GM18858 (cell line): ENCODE measurements at regions not wholly inside any gene's neighbourhood (a gene's known extent, or its start where the extent isn't known, plus 50 kb on each side); places are given as distances from the start of the nearest gene placed in this dataset.

Experiments used
- ATAC-seq: cut with Tn5 transposase; IDR thresholded peaks from one replicate; pipeline ENCODE4 v1.9.1; 2021; ENCODE audit not compliant: unreplicated experiment

GRCh38 chr1:87673309-87673708, 344.6 kb downstream of the LMO4 start:
- no peak for ATAC-seq

DNA sequence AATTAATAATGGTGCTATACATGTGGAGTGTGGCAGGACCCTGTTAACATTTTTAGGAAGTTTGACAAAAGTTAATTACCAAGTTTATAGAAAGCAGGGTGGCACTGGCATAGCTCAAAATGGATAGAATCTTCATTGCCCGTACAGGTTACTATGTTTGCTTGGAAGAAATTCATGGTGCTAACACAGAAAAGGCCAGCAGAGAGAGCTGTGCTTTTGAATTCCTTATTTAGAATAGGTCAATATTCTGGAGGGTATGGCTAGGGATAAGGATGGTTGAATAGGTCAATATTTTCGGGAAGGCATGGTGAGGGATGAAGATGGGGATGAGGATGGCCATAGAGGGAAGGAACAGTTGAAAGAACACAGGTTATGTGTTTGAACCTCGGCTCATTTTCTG, 345.1 kb downstream of the LMO4 start:
- no peak for ATAC-seq

DNA sequence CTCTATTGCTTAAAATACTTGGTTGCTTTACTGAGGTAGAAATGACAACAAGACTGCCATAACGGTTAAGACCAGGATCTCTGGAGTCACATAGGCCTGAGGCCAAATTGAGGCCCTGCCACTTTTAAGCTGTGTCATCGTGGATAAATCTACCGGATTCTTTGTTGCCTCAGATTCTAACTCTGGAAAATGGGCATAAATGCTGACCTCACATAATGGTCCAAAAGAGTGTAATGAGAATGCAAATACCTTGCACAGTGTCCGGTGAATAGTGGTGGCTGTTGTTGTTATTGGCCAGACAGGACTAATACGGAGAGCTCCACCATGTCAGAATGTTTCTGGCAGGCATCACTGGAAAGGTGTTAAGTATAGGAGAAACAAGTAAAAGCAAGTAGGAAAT, 346.1 kb downstream of the LMO4 start:
- ATAC-seq = no peak

DNA sequence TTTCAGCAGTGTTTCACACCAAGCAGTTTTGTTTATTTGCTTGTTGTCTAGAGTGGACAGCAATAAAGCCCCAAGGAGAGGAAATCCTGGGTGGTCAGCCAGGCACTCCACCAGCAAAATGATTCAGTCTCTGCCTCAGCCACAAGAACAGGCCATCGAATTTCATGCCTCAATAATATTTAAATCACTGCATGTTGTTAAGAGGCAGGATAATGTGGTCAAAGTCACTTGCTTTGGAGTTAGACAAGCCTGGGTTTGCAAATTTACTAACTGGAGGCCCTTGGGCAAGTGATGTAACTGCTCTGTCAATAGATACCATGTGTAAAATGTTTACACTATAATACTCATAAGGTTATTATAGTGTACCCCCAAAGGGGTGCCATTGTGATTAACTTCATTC, 349.6 kb downstream of the LMO4 start:
- no peak for ATAC-seq

DNA sequence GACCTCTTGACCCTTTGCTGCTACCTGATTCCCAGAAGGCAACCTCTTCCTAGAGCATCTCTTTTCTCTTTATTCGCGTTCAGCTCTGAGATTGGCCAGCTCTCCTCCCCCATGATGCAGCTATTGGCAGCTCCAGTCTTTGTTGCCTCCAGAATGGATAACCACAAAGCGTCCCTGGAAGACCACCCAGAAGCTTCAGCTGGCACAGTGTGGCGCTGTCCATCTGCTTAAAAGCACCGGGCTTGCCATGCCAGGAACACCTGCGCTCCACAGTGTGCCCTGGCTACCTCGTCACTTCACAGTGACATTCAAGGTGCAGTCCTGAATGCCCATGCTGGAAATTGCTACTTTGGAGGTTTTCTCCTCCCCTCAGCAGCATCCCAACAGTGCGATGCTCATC, 353.9 kb downstream of the LMO4 start:
- no peak for ATAC-seq

DNA sequence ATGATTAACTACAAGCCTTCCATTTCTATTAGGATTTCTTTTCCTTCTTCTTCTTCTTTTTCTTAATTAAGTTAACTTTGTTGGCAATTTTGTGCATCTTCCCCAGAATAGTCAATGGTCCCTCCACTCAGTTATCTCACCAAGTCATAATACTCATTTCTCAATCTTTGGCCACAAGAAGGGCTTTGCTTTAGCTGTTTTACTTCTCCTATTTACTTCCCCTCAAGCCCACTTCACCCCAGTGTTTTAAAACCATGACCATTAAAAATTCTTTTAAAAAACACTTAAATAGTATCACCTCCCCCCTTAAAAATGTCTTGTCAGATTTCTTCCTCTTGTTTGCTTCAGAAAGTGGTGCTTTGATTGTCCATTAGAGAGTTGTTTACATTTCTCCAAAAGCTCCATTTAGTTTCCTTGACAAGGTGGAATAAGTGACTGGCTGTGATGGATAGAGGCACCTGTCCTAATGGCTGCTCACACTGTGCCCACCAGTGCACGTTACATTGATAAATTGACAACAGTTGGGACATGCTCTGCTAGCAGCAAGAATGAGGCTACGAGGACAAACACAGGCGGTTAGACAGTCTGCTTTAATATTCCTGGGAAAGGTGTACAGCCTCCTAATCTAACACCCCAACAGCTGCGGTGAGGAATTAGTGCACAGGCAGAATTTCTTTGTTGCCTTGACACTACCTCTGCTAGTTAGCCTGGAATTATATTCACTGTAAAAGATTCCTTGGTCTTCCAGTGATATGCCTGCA, 354.7 kb downstream of the LMO4 start:
- no peak for ATAC-seq

DNA sequence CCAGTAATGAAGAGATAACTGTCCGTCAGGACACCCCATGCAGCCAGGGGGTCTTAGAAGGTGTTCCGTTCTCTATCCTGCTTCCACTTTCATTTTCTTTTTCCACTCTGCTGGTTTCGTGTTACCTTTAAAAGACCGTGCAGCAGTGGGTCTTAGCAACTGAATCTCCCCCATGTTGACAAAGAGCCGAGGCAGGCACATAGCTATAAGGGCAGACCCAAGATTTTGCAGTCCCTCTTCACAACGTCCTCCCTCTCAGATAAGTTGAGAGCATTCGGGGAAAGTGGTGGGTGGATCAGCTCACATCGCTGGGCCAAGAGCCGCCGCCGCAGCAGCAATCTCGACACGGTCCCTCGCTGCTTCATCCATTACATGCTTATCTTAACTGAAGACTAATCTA, 355.5 kb downstream of the LMO4 start:
- no peak for ATAC-seq

- ATAC-seq = no peak
These were observed 356.1 kb downstream of the LMO4 start for GRCh38 chr1:87684713-87685205.

GRCh38 chr1:87685311-87686135, 356.8 kb downstream of the LMO4 start:
- ATAC-seq = no peak

DNA sequence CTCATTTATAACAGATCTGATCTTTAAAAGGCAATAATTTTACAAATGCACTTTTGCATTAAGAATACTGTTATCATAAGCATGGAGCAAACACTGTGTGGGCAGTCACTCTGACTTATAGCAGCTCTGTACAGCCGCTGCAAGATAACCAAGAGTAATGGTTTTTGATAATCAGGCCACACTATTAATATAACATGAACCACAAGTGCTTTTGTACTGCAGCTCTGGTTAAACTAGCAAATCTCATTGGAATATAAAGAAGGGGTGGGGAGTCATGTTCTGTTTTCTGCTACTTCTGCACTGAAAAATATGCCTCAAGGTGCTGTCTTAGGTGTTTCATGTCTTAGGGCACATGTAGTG, 357.4 kb downstream of the LMO4 start:
- no peak for ATAC-seq

- no peak for ATAC-seq
These were observed 358.0 kb downstream of the LMO4 start for GRCh38 chr1:87686671-87687070.

DNA sequence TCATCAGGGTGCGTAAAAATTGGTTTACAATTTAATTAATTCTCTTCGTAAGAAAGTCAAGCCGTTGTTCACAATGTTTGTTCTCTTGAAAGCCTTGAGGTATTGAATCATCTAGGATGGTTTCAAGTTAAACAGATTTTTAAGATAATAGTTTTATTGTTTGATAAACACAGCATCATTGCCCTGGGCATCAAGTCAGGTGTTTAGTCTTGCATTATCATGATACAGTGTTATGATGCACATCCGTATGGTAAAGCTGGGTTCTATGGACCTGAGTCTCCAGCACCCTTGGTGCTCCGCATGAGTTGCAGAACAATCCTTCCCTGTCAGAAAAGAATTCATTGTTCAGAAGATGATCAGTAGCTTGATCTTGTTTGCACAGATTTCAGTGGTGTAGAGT, 359.5 kb downstream of the LMO4 start:
- ATAC-seq = no peak

GRCh38 chr1:87689487-87689886, 360.8 kb downstream of the LMO4 start:
- no peak for ATAC-seq

GRCh38 chr1:87696483-87696882, 367.8 kb downstream of the LMO4 start:
- ATAC-seq = no peak

DNA sequence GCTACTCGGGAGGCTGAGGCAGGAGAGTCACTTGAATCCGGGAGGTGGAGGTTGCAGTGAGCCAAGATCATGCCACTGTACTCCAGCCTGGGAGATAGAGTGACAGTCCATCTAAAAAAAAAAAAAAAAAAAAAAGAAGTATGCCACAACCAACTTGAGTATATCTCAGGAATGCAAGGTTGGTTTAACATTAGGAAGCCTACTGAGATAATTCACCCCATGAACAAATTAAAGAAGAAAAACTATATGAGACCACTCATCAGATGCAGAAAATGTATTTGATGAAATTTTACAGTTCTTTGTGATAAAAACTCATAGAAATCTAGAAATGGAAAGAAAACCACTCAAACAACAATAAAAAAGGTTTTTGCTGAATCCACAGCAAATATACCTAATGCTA, 373.8 kb downstream of the LMO4 start:
- ATAC-seq = no peak

- ATAC-seq = no peak
These were observed 376.6 kb downstream of the LMO4 start for GRCh38 chr1:87705233-87705632.

- no peak for ATAC-seq
These were observed 377.5 kb downstream of the LMO4 start for GRCh38 chr1:87706203-87706602.

- ATAC-seq = no peak
These were observed 378.1 kb downstream of the LMO4 start for GRCh38 chr1:87706779-87707228.

GRCh38 chr1:87707411-87707810, 378.7 kb downstream of the LMO4 start:
- no peak for ATAC-seq

GRCh38 chr1:87712261-87713010, 383.8 kb downstream of the LMO4 start:
- ATAC-seq = no peak

- no peak for ATAC-seq
These were observed 385.6 kb downstream of the LMO4 start for GRCh38 chr1:87714278-87714677.

DNA sequence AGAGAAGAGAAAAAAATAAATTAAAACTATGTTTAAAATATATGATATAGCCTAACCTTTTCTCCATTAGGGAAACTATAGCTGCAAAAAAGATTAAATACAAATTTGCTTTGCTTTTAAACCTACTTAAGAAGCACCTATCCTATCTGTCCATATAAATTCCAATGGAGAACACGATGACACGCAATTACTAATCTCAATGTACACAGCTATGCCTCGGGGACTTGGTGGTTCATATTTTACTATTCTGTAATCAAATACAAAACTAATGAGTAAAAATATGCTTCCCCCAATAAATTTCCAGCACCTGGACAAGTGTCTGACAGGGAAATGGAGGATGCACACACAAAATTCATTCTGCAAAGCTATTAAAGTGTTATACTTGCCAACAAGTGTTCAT, 386.4 kb downstream of the LMO4 start:
- ATAC-seq = no peak
